NCI-H510A treated with DMSO at 0.1 percent for 48 hours (cell line): ENCODE measurements at regions not wholly inside any gene's neighbourhood (a gene's known extent, or its start where the extent isn't known, plus 50 kb on each side); places are given as distances from the start of the nearest gene placed in this dataset.

Experiments
- DNase-seq: peaks from one replicate; lab custom pipeline; 2025; lab: John Stamatoyannopoulos, UW

- no peak for DNase-seq
These were observed 200.2 kb upstream of the NUDT4 start for GRCh38 chr12:93177208-93178153.

- no peak for DNase-seq
These were observed 199.4 kb upstream of the NUDT4 start for GRCh38 chr12:93178154-93178878.

DNA sequence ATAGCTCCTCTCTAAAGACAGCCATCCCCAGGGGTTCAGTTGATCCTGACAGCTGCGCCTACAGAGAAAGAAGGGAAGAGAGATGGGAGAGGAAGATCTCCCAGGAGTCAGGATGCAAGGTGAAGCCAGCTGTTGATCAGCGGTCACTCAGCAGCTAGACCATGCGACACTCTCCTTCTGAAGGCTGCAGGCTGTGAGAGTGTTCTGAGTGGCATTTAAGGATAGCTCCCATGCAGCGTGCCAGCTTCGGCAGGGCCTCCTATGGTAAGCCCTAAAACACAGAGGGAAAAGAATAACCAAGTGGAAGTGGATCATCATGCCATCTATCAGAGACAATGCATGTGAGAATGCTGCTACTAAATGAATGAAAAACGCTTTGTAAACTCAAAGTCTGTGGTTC is 197.9 kb upstream of the NUDT4 start:
- DNase-seq, result no peak

DNA sequence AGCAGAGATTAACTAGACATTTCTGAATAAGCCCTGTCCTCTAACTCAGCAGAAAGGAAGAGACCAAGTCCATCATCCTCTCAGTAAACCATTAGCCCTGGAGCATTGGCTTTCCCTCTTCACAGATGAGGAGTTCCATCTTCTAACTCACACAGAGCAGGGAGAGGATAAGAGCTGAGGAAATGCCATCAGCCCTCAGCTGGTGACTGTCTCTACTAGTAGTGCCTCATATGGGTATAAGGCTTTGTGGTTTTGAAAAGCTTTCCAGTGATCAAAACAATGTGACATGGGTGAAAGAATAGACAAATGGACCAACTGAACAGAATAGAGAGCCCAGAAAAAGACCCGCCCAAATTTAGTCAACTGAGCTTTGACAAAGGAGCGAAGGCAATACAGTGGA is 197.2 kb upstream of the NUDT4 start:
- DNase-seq, result no peak

- no peak for DNase-seq
These were observed 196.2 kb upstream of the NUDT4 start for GRCh38 chr12:93181409-93181965.

DNA sequence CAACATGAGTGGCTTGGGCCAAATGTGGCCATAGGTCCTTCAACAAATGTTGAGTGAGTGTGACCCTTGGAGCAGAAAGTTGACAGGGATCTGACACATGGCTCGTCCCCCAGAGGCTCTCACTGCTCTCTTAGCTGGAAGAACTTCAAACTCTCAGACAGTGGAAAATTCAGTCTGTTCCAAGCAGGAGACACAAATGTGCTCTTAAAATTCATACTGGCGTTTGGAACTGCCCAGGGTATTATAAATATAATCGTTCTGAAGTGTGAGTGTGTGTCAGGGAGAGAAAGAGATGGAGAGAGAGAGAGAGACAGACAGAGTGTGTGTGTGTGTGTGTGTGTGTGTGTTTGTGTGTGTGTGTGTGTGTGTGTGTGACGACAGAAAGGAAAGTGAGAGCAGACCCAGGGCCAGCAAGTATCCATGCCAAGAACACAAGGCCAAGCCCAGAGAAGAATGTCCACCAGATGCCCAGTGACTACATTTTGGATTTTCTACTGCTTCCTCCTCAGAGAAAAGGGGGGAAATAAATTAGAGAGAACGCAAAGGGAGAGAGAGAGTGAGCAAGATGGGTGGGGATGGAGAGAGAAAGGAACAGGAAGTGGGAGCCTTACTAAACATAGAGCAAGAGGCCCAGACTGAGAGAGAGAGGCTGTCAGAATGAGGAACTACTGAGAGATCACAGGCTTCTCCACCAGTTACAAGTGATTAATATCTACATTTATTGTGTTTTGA is 193.6 kb upstream of the NUDT4 start:
- DNase-seq, result no peak

DNA sequence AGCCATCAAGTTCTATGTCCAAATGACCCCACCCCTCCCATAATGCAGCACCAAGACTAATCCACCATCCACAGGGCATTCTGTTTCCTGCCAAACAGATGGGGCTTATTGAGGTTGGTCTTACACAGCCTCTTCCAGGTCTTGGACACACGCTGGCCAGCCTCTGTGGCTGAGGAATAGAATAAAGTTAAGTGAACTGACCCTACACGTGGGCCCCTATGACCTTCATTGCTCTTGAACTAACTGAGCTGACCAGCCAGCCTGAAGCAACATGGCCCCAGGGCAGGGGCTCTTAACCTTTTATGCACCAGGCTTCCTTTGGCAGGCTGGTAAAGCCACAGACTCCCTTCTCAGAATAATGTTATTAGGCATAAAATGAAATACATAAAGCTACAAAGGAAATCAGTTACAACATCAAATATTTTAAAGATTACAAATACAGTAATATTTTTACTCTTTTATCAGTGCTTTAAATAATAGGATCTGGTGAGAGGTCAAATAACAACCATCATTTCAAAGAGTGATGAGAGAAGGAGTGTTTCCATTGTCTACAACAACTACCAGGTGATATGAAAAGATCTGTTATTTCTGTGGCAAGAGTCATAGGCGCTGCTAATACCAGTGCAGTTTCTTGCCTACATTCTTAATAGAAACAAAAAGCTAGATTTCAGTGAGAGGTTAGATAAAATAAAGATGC is 192.9 kb upstream of the NUDT4 start:
- DNase-seq, result no peak

- no peak for DNase-seq
These were observed 192.4 kb upstream of the NUDT4 start for GRCh38 chr12:93185369-93185741.

GRCh38 chr12:93186131-93186530 is 191.6 kb upstream of the NUDT4 start:
- DNase-seq, result no peak

DNA sequence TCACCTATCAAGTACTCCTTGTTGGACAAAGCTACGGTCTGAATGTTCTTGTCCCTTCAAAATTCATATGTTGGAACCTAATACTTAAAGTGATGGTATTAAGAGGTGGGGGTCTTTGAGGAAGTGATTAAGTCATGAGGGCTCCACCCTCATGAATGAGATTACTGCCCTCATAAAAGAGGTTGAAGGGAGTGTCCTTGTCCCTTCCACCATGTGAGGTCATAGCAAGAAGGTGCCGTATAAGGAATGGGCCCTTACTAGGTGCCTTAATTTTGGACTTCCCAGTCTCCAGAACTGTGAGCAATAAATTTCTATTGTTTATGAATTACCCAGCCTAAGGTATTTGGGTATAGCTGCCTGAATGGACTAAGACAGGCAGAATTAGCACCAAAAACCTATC is 191.1 kb upstream of the NUDT4 start:
- no peak for DNase-seq

DNA sequence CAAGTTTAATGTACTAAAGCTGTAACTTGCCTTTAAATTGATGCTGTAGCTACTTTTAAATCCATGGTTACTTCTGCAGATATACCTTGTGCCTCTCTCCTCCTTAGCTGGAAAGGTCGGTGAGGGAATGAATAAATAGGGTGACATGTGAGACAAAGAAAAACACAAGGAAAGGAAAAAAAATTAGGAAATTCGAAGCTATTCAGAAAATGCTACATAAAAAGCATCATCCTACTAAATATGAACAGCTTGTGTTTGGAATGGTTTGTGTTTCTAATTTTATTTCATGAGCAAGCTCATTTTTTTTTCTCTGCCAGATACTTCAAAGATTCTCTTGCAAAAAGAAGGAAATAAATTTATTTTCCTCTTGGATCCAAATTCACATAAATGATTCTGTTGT is 186.3 kb upstream of the NUDT4 start:
- no peak for DNase-seq

GRCh38 chr12:93191956-93192355 is 185.8 kb upstream of the NUDT4 start:
- no peak for DNase-seq

GRCh38 chr12:93192878-93193277 is 184.8 kb upstream of the NUDT4 start:
- DNase-seq, result no peak

GRCh38 chr12:93195511-93195910 is 182.2 kb upstream of the NUDT4 start:
- no peak for DNase-seq

DNA sequence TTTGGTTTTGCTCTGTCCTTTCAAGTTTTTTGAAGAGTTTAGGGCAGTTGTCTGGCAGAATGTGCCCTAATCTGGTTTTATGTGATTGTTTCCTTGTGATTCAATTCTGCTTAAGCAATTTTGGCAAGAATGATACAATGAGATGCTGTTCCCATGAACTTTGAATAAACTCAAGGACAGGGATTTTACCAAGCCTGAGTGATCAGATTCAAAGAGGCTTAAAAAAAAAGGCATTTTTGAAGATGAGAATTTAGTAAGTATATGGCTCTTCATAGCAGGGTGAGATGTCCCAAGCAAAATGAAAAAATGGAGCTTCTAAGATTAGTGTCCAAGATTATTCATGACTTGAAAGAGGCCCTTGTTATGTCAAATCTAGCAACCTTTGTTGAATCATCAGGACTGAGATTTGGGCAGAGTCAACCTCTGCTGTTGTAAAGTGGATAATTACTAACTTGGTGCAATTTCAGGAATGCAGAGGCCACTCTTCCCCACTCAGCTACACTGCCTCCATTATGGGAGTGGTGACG is 180.6 kb upstream of the NUDT4 start:
- DNase-seq, result no peak

GRCh38 chr12:93198086-93198485 is 179.6 kb upstream of the NUDT4 start:
- no peak for DNase-seq

DNA sequence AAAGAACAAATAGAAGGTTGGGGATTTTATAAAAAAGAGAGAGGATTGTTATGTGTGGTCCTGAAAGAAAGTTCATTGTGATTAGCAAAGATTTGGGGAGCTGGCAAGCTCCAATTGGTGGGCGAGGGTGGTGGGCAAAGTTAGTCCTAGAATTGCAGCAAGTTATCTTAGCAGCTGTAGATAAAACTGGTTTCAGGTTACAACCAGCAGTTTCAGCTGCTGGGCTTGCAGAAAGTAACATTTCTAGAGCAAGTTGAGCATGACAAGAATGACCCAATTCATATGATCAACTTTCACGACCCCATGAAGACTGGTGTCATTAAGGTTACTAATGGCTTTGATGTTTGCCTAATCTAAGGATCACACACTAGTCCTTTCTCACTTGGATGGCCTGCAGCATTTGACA is 177.9 kb upstream of the NUDT4 start:
- DNase-seq, result no peak

GRCh38 chr12:93200291-93200917 is 177.3 kb upstream of the NUDT4 start:
- DNase-seq, result no peak

- DNase-seq, result no peak
These were observed 175.7 kb upstream of the NUDT4 start for GRCh38 chr12:93201990-93202389.

DNA sequence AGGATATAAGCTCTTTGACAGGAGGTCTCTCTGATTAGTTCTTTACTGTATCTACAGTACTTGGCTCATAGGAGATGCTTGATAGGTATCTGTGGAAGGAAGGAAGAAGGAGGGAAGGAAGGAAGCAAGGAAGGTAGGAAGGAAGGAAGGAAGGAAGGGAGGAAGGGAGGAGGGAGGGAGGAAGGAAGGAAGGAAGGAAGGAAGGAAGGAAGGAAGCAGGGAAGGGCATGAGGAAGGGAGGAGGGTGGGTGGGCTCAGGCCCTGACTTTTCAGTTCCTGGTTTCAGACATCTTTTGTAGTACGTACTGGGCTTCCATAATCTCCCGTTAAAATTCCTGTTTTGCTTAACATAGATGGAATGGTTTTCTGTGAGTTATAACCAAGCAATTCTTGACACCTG is 175.0 kb upstream of the NUDT4 start:
- no peak for DNase-seq

DNA sequence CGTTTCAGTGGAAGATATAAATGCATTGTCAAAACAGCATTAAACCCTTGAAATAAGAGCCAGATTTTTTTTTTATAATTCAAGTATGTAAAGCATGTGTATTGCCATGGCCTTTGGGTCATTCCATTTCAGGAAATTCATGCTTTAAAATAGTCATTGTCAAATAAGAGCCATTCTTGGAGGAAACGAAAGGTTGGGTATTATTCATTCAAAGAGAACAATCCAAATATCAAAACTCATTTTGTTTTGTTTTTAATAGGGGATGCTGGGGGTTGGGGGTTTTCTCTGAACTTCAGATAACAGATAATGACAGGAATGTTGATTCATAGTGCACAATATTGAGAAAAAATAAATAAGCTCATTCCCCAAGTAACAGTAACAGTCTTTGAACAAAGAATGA is 174.4 kb upstream of the NUDT4 start:
- DNase-seq, result no peak
